ENCODE measurements at regions not wholly inside any gene's neighbourhood (a gene's known extent, or its start where the extent isn't known, plus 50 kb on each side); places are given as distances from the start of the nearest gene placed in this dataset.

DNA sequence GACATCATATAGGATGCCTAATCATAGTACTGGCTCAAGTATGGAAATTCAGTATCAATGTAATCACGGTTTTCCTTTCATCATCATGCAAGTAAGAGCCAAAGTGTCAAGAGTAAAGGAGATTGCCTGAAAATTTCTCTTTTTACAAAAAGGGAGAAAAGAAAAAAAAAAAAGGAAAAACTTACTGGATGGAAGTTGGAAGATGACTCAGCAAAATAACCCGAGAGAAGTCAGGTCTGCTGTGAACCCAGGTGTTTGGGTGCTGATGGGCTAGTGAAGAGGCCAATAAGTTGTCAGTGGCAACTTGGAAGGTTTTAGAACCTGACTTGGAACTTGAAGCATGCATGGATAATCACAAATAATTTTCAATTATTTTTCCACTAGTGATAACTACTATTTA, 441.9 kb upstream of the SLC14A2 start:
- H3K9ac ChIP-seq (ENCODE audit: control insufficient read depth, insufficient read depth, low read length): no peak overlapping the region
- FAIRE-seq (no peak), ATAC-seq (peak; percentile 10; the same call in 2 of the 3 replicates), DNase-seq (ENCODE audit: low read depth, low spot score) (no peak)
- no peaks in the 10 kb centered on the region for H3K79me2 ChIP-seq (ENCODE audit: control insufficient read depth, insufficient read depth, low read length)
- in situ Hi-C loops (cut with MboI) (no loop called here), intact Hi-C loops (cut with micrococcal nuclease; ENCODE audit: unreplicated experiment) (no loop called here)
- H3K4me1 ChIP-seq (ENCODE audit: control insufficient read depth, insufficient read depth, low read length): no peaks in the 10 kb centered on the region
- no peaks in the 10 kb centered on the region for H3K36me3 ChIP-seq (ENCODE audit: control insufficient read depth in 2 of 2, insufficient read depth in 2 of 2, low read length in 1 of 2)
- TF ChIP-seq RCOR1 (conservative IDR thresholded peaks at IDR 0.05; ENCODE audit: low read depth, low read length): no peak
- TF ChIP-seq RAD21 (IDR thresholded peaks at IDR 0.05; ENCODE audit: insufficient read depth, low read depth, low read length): no peak
- TF ChIP-seq, protein P1, sequence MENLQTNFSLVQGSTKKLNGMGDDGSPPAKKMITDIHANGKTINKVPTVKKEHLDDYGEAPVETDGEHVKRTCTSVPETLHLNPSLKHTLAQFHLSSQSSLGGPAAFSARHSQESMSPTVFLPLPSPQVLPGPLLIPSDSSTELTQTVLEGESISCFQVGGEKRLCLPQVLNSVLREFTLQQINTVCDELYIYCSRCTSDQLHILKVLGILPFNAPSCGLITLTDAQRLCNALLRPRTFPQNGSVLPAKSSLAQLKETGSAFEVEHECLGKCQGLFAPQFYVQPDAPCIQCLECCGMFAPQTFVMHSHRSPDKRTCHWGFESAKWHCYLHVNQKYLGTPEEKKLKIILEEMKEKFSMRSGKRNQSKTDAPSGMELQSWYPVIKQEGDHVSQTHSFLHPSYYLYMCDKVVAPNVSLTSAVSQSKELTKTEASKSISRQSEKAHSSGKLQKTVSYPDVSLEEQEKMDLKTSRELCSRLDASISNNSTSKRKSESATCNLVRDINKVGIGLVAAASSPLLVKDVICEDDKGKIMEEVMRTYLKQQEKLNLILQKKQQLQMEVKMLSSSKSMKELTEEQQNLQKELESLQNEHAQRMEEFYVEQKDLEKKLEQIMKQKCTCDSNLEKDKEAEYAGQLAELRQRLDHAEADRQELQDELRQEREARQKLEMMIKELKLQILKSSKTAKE (IDR thresholded peaks at IDR 0.05; ENCODE audit: low read depth, poor library complexity, severe bottlenecking): no peak
- TF ChIP-seq ZNF274 (IDR thresholded peaks at IDR 0.05; ENCODE audit: insufficient read depth, insufficient read length): no peak
- no peak for TF ChIP-seq SREBF1 (IDR thresholded peaks at IDR 0.05; ENCODE audit: low read length)
- TF ChIP-seq, protein P2, sequence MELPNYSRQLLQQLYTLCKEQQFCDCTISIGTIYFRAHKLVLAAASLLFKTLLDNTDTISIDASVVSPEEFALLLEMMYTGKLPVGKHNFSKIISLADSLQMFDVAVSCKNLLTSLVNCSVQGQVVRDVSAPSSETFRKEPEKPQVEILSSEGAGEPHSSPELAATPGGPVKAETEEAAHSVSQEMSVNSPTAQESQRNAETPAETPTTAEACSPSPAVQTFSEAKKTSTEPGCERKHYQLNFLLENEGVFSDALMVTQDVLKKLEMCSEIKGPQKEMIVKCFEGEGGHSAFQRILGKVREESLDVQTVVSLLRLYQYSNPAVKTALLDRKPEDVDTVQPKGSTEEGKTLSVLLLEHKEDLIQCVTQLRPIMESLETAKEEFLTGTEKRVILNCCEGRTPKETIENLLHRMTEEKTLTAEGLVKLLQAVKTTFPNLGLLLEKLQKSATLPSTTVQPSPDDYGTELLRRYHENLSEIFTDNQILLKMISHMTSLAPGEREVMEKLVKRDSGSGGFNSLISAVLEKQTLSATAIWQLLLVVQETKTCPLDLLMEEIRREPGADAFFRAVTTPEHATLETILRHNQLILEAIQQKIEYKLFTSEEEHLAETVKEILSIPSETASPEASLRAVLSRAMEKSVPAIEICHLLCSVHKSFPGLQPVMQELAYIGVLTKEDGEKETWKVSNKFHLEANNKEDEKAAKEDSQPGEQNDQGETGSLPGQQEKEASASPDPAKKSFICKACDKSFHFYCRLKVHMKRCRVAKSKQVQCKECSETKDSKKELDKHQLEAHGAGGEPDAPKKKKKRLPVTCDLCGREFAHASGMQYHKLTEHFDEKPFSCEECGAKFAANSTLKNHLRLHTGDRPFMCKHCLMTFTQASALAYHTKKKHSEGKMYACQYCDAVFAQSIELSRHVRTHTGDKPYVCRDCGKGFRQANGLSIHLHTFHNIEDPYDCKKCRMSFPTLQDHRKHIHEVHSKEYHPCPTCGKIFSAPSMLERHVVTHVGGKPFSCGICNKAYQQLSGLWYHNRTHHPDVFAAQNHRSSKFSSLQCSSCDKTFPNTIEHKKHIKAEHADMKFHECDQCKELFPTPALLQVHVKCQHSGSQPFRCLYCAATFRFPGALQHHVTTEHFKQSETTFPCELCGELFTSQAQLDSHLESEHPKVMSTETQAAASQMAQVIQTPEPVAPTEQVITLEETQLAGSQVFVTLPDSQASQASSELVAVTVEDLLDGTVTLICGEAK (IDR thresholded peaks at IDR 0.05; ENCODE audit: borderline replicate concordance): no peak
- TF ChIP-seq YBX1 (IDR thresholded peaks at IDR 0.05): no peak
- TF ChIP-seq EED (IDR thresholded peaks at IDR 0.05; ENCODE audit: low read depth): no peak
- no peak for TF ChIP-seq MTA2 (IDR thresholded peaks at IDR 0.05; ENCODE audit: low read depth)
- TF ChIP-seq CBFB (IDR thresholded peaks at IDR 0.05; ENCODE audit: low read depth): no peak
- RAD21 ChIA-PET (ENCODE audit: unreplicated experiment): interaction anchor here (0.8 to 2.2 kb wide), 4 partner anchors 16 to 68 kb away, joined by 3 to 10 read pairs (median 3); no protein-coding TSS in a partner anchor
- no peaks in the 10 kb centered on the region for H3K9me3 ChIP-seq (replicated peaks; ENCODE audit: control insufficient read depth, insufficient read depth, low read length)
- 97% methylated on average over 2 of the region's 2 CpGs for WGBS (ENCODE audit: insufficient coverage, insufficient replicate concordance, low lambda C conversion rate, missing lambda C conversion rate)
- no peak overlapping the region for H3K27ac ChIP-seq (ENCODE audit: control insufficient read depth, insufficient read depth)
- no peak overlapping the region for H3K4me3 ChIP-seq
- SMC1A ChIA-PET (ENCODE audit: uncharacterized antibody, unreplicated experiment): interaction anchor here (0.6 to 1.6 kb wide), 10 partner anchors 10 to 269 kb away, joined by 3 to 4 read pairs (median 3); no protein-coding TSS in a partner anchor
- POLR2A ChIA-PET: interaction anchor here (0.7 kb wide), 1 partner anchor 23 kb away, joined by 4 read pairs; no protein-coding TSS in a partner anchor
- no TSS peak for BruUV-seq (replicated peaks)
- no peak overlapping the region for H2AFZ ChIP-seq (ENCODE audit: control insufficient read depth, low read depth, low read length)
- CTCF ChIA-PET: interaction anchor here (1.2 to 1.9 kb wide), 2 partner anchors 37 to 40 kb away, joined by 3 to 5 read pairs; no protein-coding TSS in a partner anchor
- no peaks in the 10 kb centered on the region for H3K27me3 ChIP-seq (replicated peaks in 1 of 2; ENCODE audit: control insufficient read depth in 2 of 2, insufficient read depth in 2 of 2, low read length in 1 of 2)
- no peak overlapping the region for H3K4me2 ChIP-seq (ENCODE audit: control insufficient read depth, insufficient read depth)
- no peaks in the 10 kb centered on the region for H4K20me1 ChIP-seq (ENCODE audit: control insufficient read depth, insufficient read depth)

All from GM12878 (cell line).